SK-N-SH (cell line): ENCODE measurements at regions not wholly inside any gene's neighbourhood (a gene's known extent, or its start where the extent isn't known, plus 50 kb on each side); places are given as distances from the start of the nearest gene placed in this dataset.

Source experiments
- CTCF ChIA-PET: fragments of 300-600, 350-600 bp; formaldehyde crosslinking; extraction: SDS; loops from one replicate; lab custom pipeline; 2021; lab: Yijun Ruan, JAX
- POLR2A ChIA-PET: fragments of 350-600 bp; sonication (Branson Sonifier 250); formaldehyde crosslinking; extraction: SDS; loops from one replicate; lab custom pipeline; 2020; ENCODE audit warnings: antibody characterized with exemption, inconsistent platforms; lab: Yijun Ruan, JAX
- DNase-seq: peaks from one replicate; pipeline ENCODE4 v3.0.0; 2012
- H2AFZ ChIP-seq: fragments of 200-600 bp; sonication (generic); 2 replicates; pipeline ENCODE4 v1.8.1; 2016; ENCODE audit warnings: antibody characterized with exemption, mild to moderate bottlenecking, low read depth
- H3F3A ChIP-seq: fragments of 200-600 bp; sonication (generic); replicated peaks from 2 replicates; pipeline ENCODE3; 2016; ENCODE audit warnings: antibody characterized with exemption, mild to moderate bottlenecking; ENCODE audit not compliant: insufficient read depth
- H3K27ac ChIP-seq, 2 experiments: fragments of 200-500 bp in 1 of 2; fragments of 200-600 bp in 1 of 2; sonication (Bioruptor generic) in 1 of 2; sonication (generic), shearing (Covaris generic) in 1 of 2; 2 replicates each; pipeline versions ENCODE4 v1.5.1 to v1.6.1; 2014 to 2016; ENCODE audit warnings: low read depth in 2 of 2, inconsistent platforms in 1 of 2, low read length in 1 of 2, mild to moderate bottlenecking in 1 of 2, mixed read lengths in 1 of 2
- H3K27me3 ChIP-seq: fragments of 200-600 bp; sonication (generic), shearing (Covaris generic); 2 replicates; pipeline ENCODE4 v1.6.1; 2016; ENCODE audit warnings: mixed run types; ENCODE audit not compliant: insufficient read depth
- H3K36me3 ChIP-seq, 2 experiments: fragments of 200-500 bp in 1 of 2; fragments of 200-600 bp in 1 of 2; sonication (Bioruptor generic) in 1 of 2; sonication (generic) in 1 of 2; replicated peaks in 1 of 2; 2 replicates each; pipeline versions ENCODE3 to v1.5.1; 2014 to 2016; ENCODE audit warnings: low read length in 1 of 2, mild to moderate bottlenecking in 1 of 2; ENCODE audit not compliant: insufficient read depth in 2 of 2, control insufficient read depth in 1 of 2
- H3K4me1 ChIP-seq, 2 experiments: fragments of 200-500 bp in 1 of 2; fragments of 200-600 bp in 1 of 2; sonication (Bioruptor generic) in 1 of 2; sonication (generic), shearing (Covaris generic) in 1 of 2; 2 replicates each; pipeline versions ENCODE4 v1.5.1 to v1.6.1; 2014 to 2016; ENCODE audit warnings: low read depth in 1 of 2, low read length in 1 of 2, mixed run types in 1 of 2; ENCODE audit not compliant: insufficient read depth in 2 of 2, control insufficient read depth in 1 of 2
- H3K4me2 ChIP-seq: fragments of 200-600 bp; sonication (generic), shearing (Covaris generic); 2 replicates; pipeline ENCODE4 v1.6.1; 2017; ENCODE audit warnings: mixed run types
- H3K4me3 ChIP-seq, 2 experiments: fragments of 200-500 bp in 1 of 2; fragments of 200-600 bp in 1 of 2; sonication (Bioruptor generic) in 1 of 2; sonication (generic), shearing (Covaris generic) in 1 of 2; 2 replicates each; pipeline versions ENCODE4 v1.5.1 to v1.8.1; 2014 to 2016; ENCODE audit warnings: low read depth in 2 of 2, inconsistent platforms in 1 of 2, low read length in 1 of 2, mild to moderate bottlenecking in 1 of 2, mixed read lengths in 1 of 2, moderate library complexity in 1 of 2
- H3K79me2 ChIP-seq: fragments of 200-600 bp; sonication (generic); 2 replicates; pipeline ENCODE4 v1.8.1; 2017; ENCODE audit warnings: mild to moderate bottlenecking; ENCODE audit not compliant: insufficient read depth
- H3K9ac ChIP-seq: fragments of 200-600 bp; sonication (generic); 2 replicates; pipeline ENCODE4 v1.6.1; 2017; ENCODE audit warnings: mixed run types
- H3K9me2 ChIP-seq: fragments of 200-600 bp; sonication (generic); 2 replicates; pipeline ENCODE4 v1.6.1; 2017; ENCODE audit warnings: mixed run types
- H3K9me3 ChIP-seq: fragments of 200-600 bp; sonication (generic); 2 replicates; pipeline ENCODE4 v1.6.1; 2017; ENCODE audit warnings: mixed run types, mild to moderate bottlenecking, moderate library complexity
- H4K20me1 ChIP-seq: fragments of 200-600 bp; sonication (generic); 2 replicates; pipeline ENCODE4 v1.6.1; 2017; ENCODE audit warnings: mild to moderate bottlenecking, mixed run types; ENCODE audit not compliant: insufficient read depth
- CHD2 ChIP-seq: fragments of 150-350 bp; IDR thresholded peaks from 2 replicates; pipeline ENCODE4 v1.6.1; 2018; ENCODE audit warnings: low read length; ENCODE audit not compliant: partially characterized antibody
- CTCF ChIP-seq: fragments of 200-600 bp; sonication (generic); IDR thresholded peaks from 2 replicates; pipeline ENCODE4 v1.6.1; 2017; ENCODE audit warnings: antibody characterized with exemption, mild to moderate bottlenecking, moderate library complexity
- EZH2phosphoT487 ChIP-seq: fragments of 200-600 bp; sonication (generic); IDR thresholded peaks from 2 replicates; pipeline ENCODE4 v1.6.1; 2017; ENCODE audit warnings: low read depth, mixed run types, mild to moderate bottlenecking, antibody characterized with exemption, moderate library complexity, borderline replicate concordance
- FOXM1 ChIP-seq: IDR thresholded peaks from 2 replicates; pipeline ENCODE4 v1.4.0; 2012; ENCODE audit warnings: low read depth, mild to moderate bottlenecking
- GATA2 ChIP-seq: sonication (generic); formaldehyde crosslinking; IDR thresholded peaks from 2 replicates; pipeline ENCODE4 v1.5.0; 2020; ENCODE audit warnings: mild to moderate bottlenecking, missing genetic modification reagents
- IRF3 ChIP-seq: fragments of 150-350 bp; IDR thresholded peaks from 2 replicates; pipeline ENCODE4 v1.6.1; 2016; ENCODE audit warnings: mild to moderate bottlenecking, low read depth, low read length
- JUND ChIP-seq: IDR thresholded peaks from 2 replicates; pipeline ENCODE4 v1.4.0; 2012
- NFIC ChIP-seq: IDR thresholded peaks from 2 replicates; pipeline ENCODE4 v1.4.0; 2012; ENCODE audit warnings: borderline replicate concordance
- PBX3 ChIP-seq: IDR thresholded peaks from 2 replicates; pipeline ENCODE4; 2012
- POLR2AphosphoS5 ChIP-seq: IDR thresholded peaks from 2 replicates; pipeline ENCODE4 v1.6.1; 2012; ENCODE audit warnings: low read depth, low read length
- RAD21 ChIP-seq: IDR thresholded peaks from 2 replicates; pipeline ENCODE4 v1.6.1; 2012; ENCODE audit warnings: mild to moderate bottlenecking, low read length
- SIN3A ChIP-seq: IDR thresholded peaks from 2 replicates; pipeline ENCODE4 v1.6.1; 2012; ENCODE audit warnings: low read depth, mild to moderate bottlenecking, low read length, moderate library complexity, borderline replicate concordance
- TAF1 ChIP-seq: IDR thresholded peaks from 2 replicates; pipeline ENCODE4 v1.6.1; 2012; ENCODE audit warnings: low read depth, mild to moderate bottlenecking, low read length, moderate library complexity, borderline replicate concordance
- ZBTB33 ChIP-seq: IDR thresholded peaks from 2 replicates; pipeline ENCODE4 v1.4.0; 2012; ENCODE audit warnings: low read depth, borderline replicate concordance
- WGBS: methylation state at CpG from one replicate; pipeline ENCODE4 v1.1.6; 2017; ENCODE audit warnings: low lambda C conversion rate; 5-methylcytosine and 5-hydroxymethylcytosine counted together

- no peaks in the 10 kb centered on the region for H4K20me1 ChIP-seq
- WGBS: 39% methylated on average over 3 of the region's 3 CpGs
- CTCF ChIA-PET: no interaction called here
- H3K27ac ChIP-seq: no peak overlapping the region
- H3K36me3 ChIP-seq: no peaks in the 10 kb centered on the region
- POLR2A ChIA-PET: no interaction called here
- no peak for DNase-seq
- H3K9ac ChIP-seq: no peak overlapping the region
- TF ChIP-seq SIN3A (no peak), IRF3 (no peak), RAD21 (no peak), CTCF (no peak), TAF1 (no peak), FOXM1 (no peak), ZBTB33 (no peak), CHD2 (no peak), EZH2phosphoT487 (no peak), JUND (no peak), NFIC (no peak), PBX3 (no peak), POLR2AphosphoS5 (no peak), GATA2 (no peak)
- H3K4me1 ChIP-seq: peaks cover 0 to 6% of the 10 kb centered on the region in 2 experiments; a peak in 1 of 4 replicates
- H3F3A ChIP-seq: no peaks in the 10 kb centered on the region
- no peak overlapping the region for H3K4me2 ChIP-seq
- peaks cover 8% of the 10 kb centered on the region; the same call in 1 of the 2 replicates for H3K27me3 ChIP-seq
- no peak overlapping the region for H2AFZ ChIP-seq
- H3K9me2 ChIP-seq: no peaks in the 10 kb centered on the region
- H3K4me3 ChIP-seq: no peak overlapping the region
- no peaks in the 10 kb centered on the region for H3K79me2 ChIP-seq
- no peaks in the 10 kb centered on the region for H3K9me3 ChIP-seq
Observed at GRCh38 chr2:173792741-173793140, 172.4 kb downstream of the SP3 start.
